HL-60 (cell line): ENCODE measurements at regions not wholly inside any gene's neighbourhood (a gene's known extent, or its start where the extent isn't known, plus 50 kb on each side); places are given as distances from the start of the nearest gene placed in this dataset.

Experiments
- POLR2AphosphoS5 ChIP-seq: IDR thresholded peaks from 2 replicates; pipeline ENCODE4 v1.6.1; 2012; ENCODE audit warnings: low read depth
- TF ChIP-seq, protein P1 (sequence below): IDR thresholded peaks from one replicate; pipeline ENCODE4 v1.5.1; 2011; ENCODE audit warnings: low read length, control low read depth, inconsistent platforms; ENCODE audit not compliant: insufficient read depth
- TF ChIP-seq, protein P2 (sequence below): IDR thresholded peaks from 2 replicates; pipeline ENCODE4 v1.6.1; 2012; ENCODE audit warnings: low read depth; ENCODE audit not compliant: insufficient replicate concordance

DNA sequence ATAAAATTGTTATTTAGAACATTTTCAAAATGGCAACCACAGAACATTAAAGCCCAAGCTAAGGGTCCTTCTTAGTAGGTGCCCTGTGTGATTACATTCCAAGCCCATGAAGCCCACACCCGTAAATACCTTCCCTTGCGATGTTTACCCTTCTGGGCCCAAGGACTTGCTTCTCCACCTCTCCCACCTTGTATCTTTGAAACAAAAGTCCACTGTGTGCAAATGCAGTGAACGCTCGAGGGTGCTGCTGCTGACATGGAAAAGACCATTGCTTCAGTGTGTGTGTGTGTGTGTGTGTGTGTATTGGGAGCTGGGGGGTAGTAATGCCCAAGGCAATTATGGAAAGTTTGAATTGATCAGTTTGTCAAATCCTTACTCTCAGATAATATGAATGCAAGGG, 298.1 kb downstream of the TGFB2 start:
- TF ChIP-seq, protein P1, sequence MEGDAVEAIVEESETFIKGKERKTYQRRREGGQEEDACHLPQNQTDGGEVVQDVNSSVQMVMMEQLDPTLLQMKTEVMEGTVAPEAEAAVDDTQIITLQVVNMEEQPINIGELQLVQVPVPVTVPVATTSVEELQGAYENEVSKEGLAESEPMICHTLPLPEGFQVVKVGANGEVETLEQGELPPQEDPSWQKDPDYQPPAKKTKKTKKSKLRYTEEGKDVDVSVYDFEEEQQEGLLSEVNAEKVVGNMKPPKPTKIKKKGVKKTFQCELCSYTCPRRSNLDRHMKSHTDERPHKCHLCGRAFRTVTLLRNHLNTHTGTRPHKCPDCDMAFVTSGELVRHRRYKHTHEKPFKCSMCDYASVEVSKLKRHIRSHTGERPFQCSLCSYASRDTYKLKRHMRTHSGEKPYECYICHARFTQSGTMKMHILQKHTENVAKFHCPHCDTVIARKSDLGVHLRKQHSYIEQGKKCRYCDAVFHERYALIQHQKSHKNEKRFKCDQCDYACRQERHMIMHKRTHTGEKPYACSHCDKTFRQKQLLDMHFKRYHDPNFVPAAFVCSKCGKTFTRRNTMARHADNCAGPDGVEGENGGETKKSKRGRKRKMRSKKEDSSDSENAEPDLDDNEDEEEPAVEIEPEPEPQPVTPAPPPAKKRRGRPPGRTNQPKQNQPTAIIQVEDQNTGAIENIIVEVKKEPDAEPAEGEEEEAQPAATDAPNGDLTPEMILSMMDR: no peak
- TF ChIP-seq, protein P2, sequence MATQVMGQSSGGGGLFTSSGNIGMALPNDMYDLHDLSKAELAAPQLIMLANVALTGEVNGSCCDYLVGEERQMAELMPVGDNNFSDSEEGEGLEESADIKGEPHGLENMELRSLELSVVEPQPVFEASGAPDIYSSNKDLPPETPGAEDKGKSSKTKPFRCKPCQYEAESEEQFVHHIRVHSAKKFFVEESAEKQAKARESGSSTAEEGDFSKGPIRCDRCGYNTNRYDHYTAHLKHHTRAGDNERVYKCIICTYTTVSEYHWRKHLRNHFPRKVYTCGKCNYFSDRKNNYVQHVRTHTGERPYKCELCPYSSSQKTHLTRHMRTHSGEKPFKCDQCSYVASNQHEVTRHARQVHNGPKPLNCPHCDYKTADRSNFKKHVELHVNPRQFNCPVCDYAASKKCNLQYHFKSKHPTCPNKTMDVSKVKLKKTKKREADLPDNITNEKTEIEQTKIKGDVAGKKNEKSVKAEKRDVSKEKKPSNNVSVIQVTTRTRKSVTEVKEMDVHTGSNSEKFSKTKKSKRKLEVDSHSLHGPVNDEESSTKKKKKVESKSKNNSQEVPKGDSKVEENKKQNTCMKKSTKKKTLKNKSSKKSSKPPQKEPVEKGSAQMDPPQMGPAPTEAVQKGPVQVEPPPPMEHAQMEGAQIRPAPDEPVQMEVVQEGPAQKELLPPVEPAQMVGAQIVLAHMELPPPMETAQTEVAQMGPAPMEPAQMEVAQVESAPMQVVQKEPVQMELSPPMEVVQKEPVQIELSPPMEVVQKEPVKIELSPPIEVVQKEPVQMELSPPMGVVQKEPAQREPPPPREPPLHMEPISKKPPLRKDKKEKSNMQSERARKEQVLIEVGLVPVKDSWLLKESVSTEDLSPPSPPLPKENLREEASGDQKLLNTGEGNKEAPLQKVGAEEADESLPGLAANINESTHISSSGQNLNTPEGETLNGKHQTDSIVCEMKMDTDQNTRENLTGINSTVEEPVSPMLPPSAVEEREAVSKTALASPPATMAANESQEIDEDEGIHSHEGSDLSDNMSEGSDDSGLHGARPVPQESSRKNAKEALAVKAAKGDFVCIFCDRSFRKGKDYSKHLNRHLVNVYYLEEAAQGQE: no peak
- TF ChIP-seq POLR2AphosphoS5: no peak
